Liver (tissue), 8 donors: ENCODE measurements at regions not wholly inside any gene's neighbourhood (a gene's known extent, or its start where the extent isn't known, plus 50 kb on each side); places are given as distances from the start of the nearest gene placed in this dataset.

Source experiments
- DNase-seq: peaks from one replicate; pipeline ENCODE4 v3.0.0-alpha.2; 2017; ENCODE audit warnings: low spot score
- H3K27ac ChIP-seq, 2 donors: one replicate each; pipeline ENCODE4 v1.7.0; 2013; ENCODE audit warnings: inconsistent platforms in 2 of 2, low read length in 2 of 2, control low read depth in 1 of 2, low read depth in 1 of 2, mild to moderate bottlenecking in 1 of 2
- H3K27me3 ChIP-seq, 4 donors: one replicate each; pipeline versions ENCODE4 v1.6.1 to v1.7.0; 2013; ENCODE audit warnings: low read length in 3 of 4, inconsistent platforms in 1 of 4, mild to moderate bottlenecking in 1 of 4, moderate library complexity in 1 of 4; ENCODE audit not compliant: control insufficient read depth in 4 of 4, insufficient read depth in 4 of 4
- H3K36me3 ChIP-seq, 4 donors: one replicate each; pipeline versions ENCODE4 v1.6.1 to v1.7.0; 2013; ENCODE audit warnings: low read length in 3 of 4, mild to moderate bottlenecking in 3 of 4, low read depth in 1 of 4, moderate library complexity in 1 of 4; ENCODE audit not compliant: control insufficient read depth in 4 of 4, insufficient read depth in 3 of 4
- H3K4me1 ChIP-seq, 4 donors: one replicate each; pipeline versions ENCODE4 v1.6.1 to v1.7.0; 2013; ENCODE audit warnings: low read length in 3 of 4, mild to moderate bottlenecking in 3 of 4, moderate library complexity in 1 of 4; ENCODE audit not compliant: control insufficient read depth in 4 of 4, insufficient read depth in 4 of 4
- H3K4me3 ChIP-seq, 3 donors: one replicate each; pipeline versions ENCODE4 v1.6.1 to v1.7.0; 2013; ENCODE audit warnings: low read length in 3 of 3, control low read depth in 1 of 3, low read depth in 1 of 3, mild to moderate bottlenecking in 1 of 3
- H3K9ac ChIP-seq, 2 donors: one replicate each; pipeline ENCODE4 v1.7.0; 2013; ENCODE audit warnings: low read length in 2 of 2, mild to moderate bottlenecking in 2 of 2, moderate library complexity in 2 of 2, control low read depth in 1 of 2, low read depth in 1 of 2
- H3K9me3 ChIP-seq, 4 donors: one replicate each; pipeline versions ENCODE4 v1.6.1 to v1.7.0; 2013; ENCODE audit warnings: low read length in 3 of 4; ENCODE audit not compliant: control insufficient read depth in 4 of 4
- CTCF ChIP-seq: fragments of 150-350 bp; IDR thresholded peaks from 2 replicates; pipeline ENCODE4 v1.5.1; 2017; ENCODE audit warnings: improper control_type of control experiment, low read depth, low read length; ENCODE audit not compliant: missing input control
- EGR1 ChIP-seq, 2 donors: IDR thresholded peaks; 2 replicates each; pipeline ENCODE4 v1.6.1; 2016 to 2018; ENCODE audit warnings: antibody characterized with exemption in 2 of 2, low read depth in 2 of 2
- FOXA1 ChIP-seq: IDR thresholded peaks from 2 replicates; pipeline ENCODE4 v1.6.1; 2016; ENCODE audit warnings: antibody characterized with exemption
- GABPA ChIP-seq, 2 donors: IDR thresholded peaks in 1 of 2; conservative IDR thresholded peaks in 1 of 2; 2 replicates each; pipeline ENCODE4 v1.6.1; 2016; ENCODE audit warnings: antibody characterized with exemption in 2 of 2, mild to moderate bottlenecking in 1 of 2, moderate library complexity in 1 of 2
- JUND ChIP-seq, 2 donors: IDR thresholded peaks; 2 replicates each; pipeline ENCODE4 v1.6.1; 2016; ENCODE audit warnings: antibody characterized with exemption in 2 of 2
- RAD21 ChIP-seq, 2 donors: IDR thresholded peaks; 2 replicates each; pipeline ENCODE4 v1.6.1; 2016; ENCODE audit warnings: antibody characterized with exemption in 2 of 2, mild to moderate bottlenecking in 2 of 2
- RXRA ChIP-seq, 2 donors: IDR thresholded peaks; 2 replicates each; pipeline ENCODE4 v1.6.1; 2017 to 2018; ENCODE audit warnings: antibody characterized with exemption in 2 of 2, mild to moderate bottlenecking in 1 of 2
- TAF1 ChIP-seq: conservative IDR thresholded peaks from 2 replicates; pipeline ENCODE4 v1.6.1; 2016; ENCODE audit warnings: antibody characterized with exemption, mild to moderate bottlenecking
- YY1 ChIP-seq: IDR thresholded peaks from 2 replicates; pipeline ENCODE4 v1.6.1; 2016; ENCODE audit warnings: antibody characterized with exemption, mild to moderate bottlenecking
- ZBTB33 ChIP-seq: IDR thresholded peaks from 2 replicates; pipeline ENCODE4 v1.6.1; 2016; ENCODE audit warnings: antibody characterized with exemption
- WGBS: extraction: QIAGEN DNeasy Blood & Tissue Kit; methylation state at CpG from one replicate; pipeline ENCODE4 v1.1.7; 2013; 5-methylcytosine and 5-hydroxymethylcytosine counted together
- donor health status: healthy.
- donor health status: healthy.
- donor health status: healthy.
- donor health status: healthy.
- donor health status: healthy.

GRCh38 chr4:100849319-100849718, 331.5 kb upstream of the EMCN start:
- TF ChIP-seq ZBTB33 (no peak), RXRA (IDR thresholded peaks at IDR 0.05) (no peak), CTCF (no peak), FOXA1 (no peak)
- Histone ChIP-seq H3K9ac (no peak overlapping the region), H3K9me3 (no peaks in the 10 kb centered on the region), H3K36me3 (no peaks in the 10 kb centered on the region), H3K4me3 (no peak overlapping the region), H3K27ac (no peak overlapping the region), H3K4me1 (no peaks in the 10 kb centered on the region), H3K27me3 (no peaks in the 10 kb centered on the region)
- 79% methylated on average over 3 of the region's 3 CpGs for WGBS
- no peak for DNase-seq

GRCh38 chr4:100848841-100849240, 331.0 kb upstream of the EMCN start:
- DNase-seq = no peak
- no peak overlapping the region for H3K4me3 ChIP-seq
- 93% methylated on average over 2 of the region's 2 CpGs for WGBS
- no peak overlapping the region for H3K27ac ChIP-seq
- H3K9me3 ChIP-seq = no peaks in the 10 kb centered on the region
- no peaks in the 10 kb centered on the region for H3K27me3 ChIP-seq
- H3K9ac ChIP-seq = no peak overlapping the region
- H3K4me1 ChIP-seq = no peaks in the 10 kb centered on the region
- TF ChIP-seq RAD21 (IDR thresholded peaks at IDR 0.05) = peak in 1 of 2 donors; percentile 26
- TF ChIP-seq CTCF = no peak
- H3K36me3 ChIP-seq = no peaks in the 10 kb centered on the region

- DNase-seq = no peak
- Histone ChIP-seq H3K36me3 (no peaks in the 10 kb centered on the region), H3K27me3 (no peaks in the 10 kb centered on the region), H3K9ac (no peak overlapping the region), H3K4me1 (peaks cover 0 to 12% (median 0%) of the 10 kb centered on the region in 4 donors), H3K9me3 (no peaks in the 10 kb centered on the region), H3K27ac (no peak overlapping the region), H3K4me3 (no peak overlapping the region)
- TF ChIP-seq JUND (IDR thresholded peaks at IDR 0.05) = no peak
- no peak for TF ChIP-seq EGR1 (IDR thresholded peaks at IDR 0.05; ENCODE audit: low read depth in 2 of 2)
- TF ChIP-seq FOXA1 = no peak
- TF ChIP-seq TAF1 = no peak
- TF ChIP-seq RXRA (IDR thresholded peaks at IDR 0.05) = no peak
- no peak for TF ChIP-seq YY1
- TF ChIP-seq GABPA (IDR thresholded peaks at IDR 0.05 in 1 of 2, conservative IDR thresholded peaks at IDR 0.05 in 1 of 2) = no peak
Measured at GRCh38 chr4:100843910-100844309, 326.1 kb upstream of the EMCN start.
